OCI-LY3 (cell line): ENCODE measurements at regions not wholly inside any gene's neighbourhood (a gene's known extent, or its start where the extent isn't known, plus 50 kb on each side); places are given as distances from the start of the nearest gene placed in this dataset.

ENCODE experiments used
- EZH2phosphoT487 ChIP-seq: fragments of 200-600 bp; shearing (Covaris generic); IDR thresholded peaks from 2 replicates; pipeline ENCODE4 v1.6.1; 2018; ENCODE audit warnings: antibody characterized with exemption, mixed run types, low read depth
- TF ChIP-seq, protein P1 (sequence below): fragments of 200-600, 300-600 bp; sonication (generic); IDR thresholded peaks from 2 replicates; pipeline ENCODE4 v1.5.1; 2014; ENCODE audit warnings: antibody characterized with exemption, low read length, low read depth

GRCh38 chr7:46393142-46393541 lies 472.1 kb upstream of the IGFBP3 start:
- TF ChIP-seq, protein P1, sequence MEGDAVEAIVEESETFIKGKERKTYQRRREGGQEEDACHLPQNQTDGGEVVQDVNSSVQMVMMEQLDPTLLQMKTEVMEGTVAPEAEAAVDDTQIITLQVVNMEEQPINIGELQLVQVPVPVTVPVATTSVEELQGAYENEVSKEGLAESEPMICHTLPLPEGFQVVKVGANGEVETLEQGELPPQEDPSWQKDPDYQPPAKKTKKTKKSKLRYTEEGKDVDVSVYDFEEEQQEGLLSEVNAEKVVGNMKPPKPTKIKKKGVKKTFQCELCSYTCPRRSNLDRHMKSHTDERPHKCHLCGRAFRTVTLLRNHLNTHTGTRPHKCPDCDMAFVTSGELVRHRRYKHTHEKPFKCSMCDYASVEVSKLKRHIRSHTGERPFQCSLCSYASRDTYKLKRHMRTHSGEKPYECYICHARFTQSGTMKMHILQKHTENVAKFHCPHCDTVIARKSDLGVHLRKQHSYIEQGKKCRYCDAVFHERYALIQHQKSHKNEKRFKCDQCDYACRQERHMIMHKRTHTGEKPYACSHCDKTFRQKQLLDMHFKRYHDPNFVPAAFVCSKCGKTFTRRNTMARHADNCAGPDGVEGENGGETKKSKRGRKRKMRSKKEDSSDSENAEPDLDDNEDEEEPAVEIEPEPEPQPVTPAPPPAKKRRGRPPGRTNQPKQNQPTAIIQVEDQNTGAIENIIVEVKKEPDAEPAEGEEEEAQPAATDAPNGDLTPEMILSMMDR, result no peak
- no peak for TF ChIP-seq EZH2phosphoT487
